Activated CD4-positive, alpha-beta T cell treated with anti-CD3 and anti-CD28 coated beads for 4 hours (primary cell): ENCODE measurements at regions not wholly inside any gene's neighbourhood (a gene's known extent, or its start where the extent isn't known, plus 50 kb on each side); places are given as distances from the start of the nearest gene placed in this dataset.
"Not testable (repeated sequence)": the region's sequence is repeated elsewhere in the genome, so short reads cannot be mapped to it uniquely, and the experiment has no call there.

Source experiments
- DNase-seq, 2 donors: peaks; one replicate each; pipeline ENCODE4 v3.0.0-alpha.2; 2020

- no peak for DNase-seq
These were observed 146.2 kb upstream of the LAMA2 start for GRCh38 chr6:128736780-128737179.

- DNase-seq: no peak
These were observed 151.4 kb upstream of the LAMA2 start for GRCh38 chr6:128731249-128732165.

- no peak for DNase-seq
These were observed 155.4 kb upstream of the LAMA2 start for GRCh38 chr6:128727500-128727899.

- DNase-seq: peak in 1 of 2 donors; percentile 18
These were observed 157.4 kb upstream of the LAMA2 start for GRCh38 chr6:128725271-128726233.

- DNase-seq: no peak
These were observed 158.2 kb upstream of the LAMA2 start for GRCh38 chr6:128724738-128725137.

- no peak for DNase-seq
These were observed 159.3 kb upstream of the LAMA2 start for GRCh38 chr6:128723667-128724066.

GRCh38 chr6:128720891-128721290, 162.0 kb upstream of the LAMA2 start:
- no peak for DNase-seq

- no peak for DNase-seq
These were observed 163.2 kb upstream of the LAMA2 start for GRCh38 chr6:128719786-128720185.

- DNase-seq: no peak
These were observed 169.5 kb upstream of the LAMA2 start for GRCh38 chr6:128713461-128713860.

- no peak for DNase-seq
These were observed 170.0 kb upstream of the LAMA2 start for GRCh38 chr6:128712898-128713297.

GRCh38 chr6:128711149-128711548, 171.8 kb upstream of the LAMA2 start:
- no peak for DNase-seq

GRCh38 chr6:128710315-128710714, 172.6 kb upstream of the LAMA2 start:
- no peak for DNase-seq

GRCh38 chr6:128704601-128705000, 178.3 kb upstream of the LAMA2 start:
- no peak for DNase-seq

- DNase-seq: not testable (repeated sequence)
These were observed 179.1 kb upstream of the LAMA2 start for GRCh38 chr6:128703794-128704193.

GRCh38 chr6:128696691-128697689, 176.6 kb upstream of the PTPRK start:
- no peak for DNase-seq

GRCh38 chr6:128694303-128695009, 174.1 kb upstream of the PTPRK start:
- no peak for DNase-seq

- no peak for DNase-seq
These were observed 169.7 kb upstream of the PTPRK start for GRCh38 chr6:128690063-128690462.

GRCh38 chr6:128686084-128686483, 165.7 kb upstream of the PTPRK start:
- DNase-seq: no peak

- no peak for DNase-seq
These were observed 156.1 kb upstream of the PTPRK start for GRCh38 chr6:128676456-128676855.

GRCh38 chr6:128672023-128672422, 151.6 kb upstream of the PTPRK start:
- DNase-seq: no peak

- no peak for DNase-seq
These were observed 147.0 kb upstream of the PTPRK start for GRCh38 chr6:128667339-128667858.
